Transverse colon (tissue), 4 donors: ENCODE measurements at regions not wholly inside any gene's neighbourhood (a gene's known extent, or its start where the extent isn't known, plus 50 kb on each side); places are given as distances from the start of the nearest gene placed in this dataset.
"Not testable (repeated sequence)": the region's sequence is repeated elsewhere in the genome, so short reads cannot be mapped to it uniquely, and the experiment has no call there.

Experiments used
- EP300 ChIP-seq: sonication (generic); formaldehyde crosslinking; IDR thresholded peaks from one replicate; pipeline ENCODE4 v1.6.1; 2017; ENCODE audit warnings: antibody characterized with exemption, low read depth
- POLR2AphosphoS5 ChIP-seq, 3 donors: sonication (generic); formaldehyde crosslinking; IDR thresholded peaks; one replicate each; pipeline ENCODE4 v1.6.1; 2016; ENCODE audit warnings: antibody characterized with exemption in 3 of 3
- TF ChIP-seq, protein P1 (sequence below), 5 experiments: fragments of 200-600 bp in 3 of 5; fragments of 450-650 bp in 2 of 5; sonication (generic) in 3 of 5; IDR thresholded peaks; 1 replicate in 2 of 5; 2 replicates in 3 of 5; pipeline ENCODE4 v1.5.1; 2016 to 2017; ENCODE audit warnings: antibody characterized with exemption in 5 of 5, inconsistent platforms in 3 of 5, mild to moderate bottlenecking in 2 of 5, moderate library complexity in 1 of 5

DNA sequence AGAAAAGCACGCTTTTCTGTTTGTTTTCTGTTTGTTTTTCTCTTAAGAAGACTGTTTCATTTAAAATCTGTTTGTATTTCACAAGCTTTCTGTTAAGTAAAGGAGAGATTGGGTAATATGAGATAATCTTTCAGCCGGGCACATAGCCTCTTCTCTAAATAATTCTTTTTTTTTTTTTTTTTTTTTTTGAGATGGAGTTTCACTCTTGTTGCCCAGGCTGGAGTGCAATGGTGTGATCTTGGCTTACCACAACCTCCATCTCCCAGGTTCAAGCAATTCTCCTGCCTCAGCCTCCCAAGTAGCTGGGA is 499.5 kb upstream of the SGCD start:
- TF ChIP-seq EP300; POLR2AphosphoS5 (IDR thresholded peaks at IDR 0.05): not testable (repeated sequence)
- TF ChIP-seq, protein P1, sequence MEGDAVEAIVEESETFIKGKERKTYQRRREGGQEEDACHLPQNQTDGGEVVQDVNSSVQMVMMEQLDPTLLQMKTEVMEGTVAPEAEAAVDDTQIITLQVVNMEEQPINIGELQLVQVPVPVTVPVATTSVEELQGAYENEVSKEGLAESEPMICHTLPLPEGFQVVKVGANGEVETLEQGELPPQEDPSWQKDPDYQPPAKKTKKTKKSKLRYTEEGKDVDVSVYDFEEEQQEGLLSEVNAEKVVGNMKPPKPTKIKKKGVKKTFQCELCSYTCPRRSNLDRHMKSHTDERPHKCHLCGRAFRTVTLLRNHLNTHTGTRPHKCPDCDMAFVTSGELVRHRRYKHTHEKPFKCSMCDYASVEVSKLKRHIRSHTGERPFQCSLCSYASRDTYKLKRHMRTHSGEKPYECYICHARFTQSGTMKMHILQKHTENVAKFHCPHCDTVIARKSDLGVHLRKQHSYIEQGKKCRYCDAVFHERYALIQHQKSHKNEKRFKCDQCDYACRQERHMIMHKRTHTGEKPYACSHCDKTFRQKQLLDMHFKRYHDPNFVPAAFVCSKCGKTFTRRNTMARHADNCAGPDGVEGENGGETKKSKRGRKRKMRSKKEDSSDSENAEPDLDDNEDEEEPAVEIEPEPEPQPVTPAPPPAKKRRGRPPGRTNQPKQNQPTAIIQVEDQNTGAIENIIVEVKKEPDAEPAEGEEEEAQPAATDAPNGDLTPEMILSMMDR (IDR thresholded peaks at IDR 0.05) = not testable (repeated sequence)
